SK-N-SH (cell line): ENCODE measurements at regions not wholly inside any gene's neighbourhood (a gene's known extent, or its start where the extent isn't known, plus 50 kb on each side); places are given as distances from the start of the nearest gene placed in this dataset.

ENCODE experiments used
- CTCF ChIA-PET: fragments of 300-600, 350-600 bp; formaldehyde crosslinking; extraction: SDS; loops from one replicate; lab custom pipeline; 2021; lab: Yijun Ruan, JAX
- POLR2A ChIA-PET: fragments of 350-600 bp; sonication (Branson Sonifier 250); formaldehyde crosslinking; extraction: SDS; loops from one replicate; lab custom pipeline; 2020; ENCODE audit warnings: antibody characterized with exemption, inconsistent platforms; lab: Yijun Ruan, JAX
- DNase-seq: peaks from one replicate; pipeline ENCODE4 v3.0.0; 2012
- H2AFZ ChIP-seq: fragments of 200-600 bp; sonication (generic); 2 replicates; pipeline ENCODE4 v1.8.1; 2016; ENCODE audit warnings: antibody characterized with exemption, mild to moderate bottlenecking, low read depth
- H3F3A ChIP-seq: fragments of 200-600 bp; sonication (generic); replicated peaks from 2 replicates; pipeline ENCODE3; 2016; ENCODE audit warnings: antibody characterized with exemption, mild to moderate bottlenecking; ENCODE audit not compliant: insufficient read depth
- H3K27ac ChIP-seq, 2 experiments: fragments of 200-500 bp in 1 of 2; fragments of 200-600 bp in 1 of 2; sonication (Bioruptor generic) in 1 of 2; sonication (generic), shearing (Covaris generic) in 1 of 2; 2 replicates each; pipeline versions ENCODE4 v1.5.1 to v1.6.1; 2014 to 2016; ENCODE audit warnings: low read depth in 2 of 2, inconsistent platforms in 1 of 2, low read length in 1 of 2, mild to moderate bottlenecking in 1 of 2, mixed read lengths in 1 of 2
- H3K27me3 ChIP-seq: fragments of 200-600 bp; sonication (generic), shearing (Covaris generic); 2 replicates; pipeline ENCODE4 v1.6.1; 2016; ENCODE audit warnings: mixed run types; ENCODE audit not compliant: insufficient read depth
- H3K36me3 ChIP-seq, 2 experiments: fragments of 200-500 bp in 1 of 2; fragments of 200-600 bp in 1 of 2; sonication (Bioruptor generic) in 1 of 2; sonication (generic) in 1 of 2; replicated peaks in 1 of 2; 2 replicates each; pipeline versions ENCODE3 to v1.5.1; 2014 to 2016; ENCODE audit warnings: low read length in 1 of 2, mild to moderate bottlenecking in 1 of 2; ENCODE audit not compliant: insufficient read depth in 2 of 2, control insufficient read depth in 1 of 2
- H3K4me1 ChIP-seq, 2 experiments: fragments of 200-500 bp in 1 of 2; fragments of 200-600 bp in 1 of 2; sonication (Bioruptor generic) in 1 of 2; sonication (generic), shearing (Covaris generic) in 1 of 2; 2 replicates each; pipeline versions ENCODE4 v1.5.1 to v1.6.1; 2014 to 2016; ENCODE audit warnings: low read depth in 1 of 2, low read length in 1 of 2, mixed run types in 1 of 2; ENCODE audit not compliant: insufficient read depth in 2 of 2, control insufficient read depth in 1 of 2
- H3K4me2 ChIP-seq: fragments of 200-600 bp; sonication (generic), shearing (Covaris generic); 2 replicates; pipeline ENCODE4 v1.6.1; 2017; ENCODE audit warnings: mixed run types
- H3K4me3 ChIP-seq, 2 experiments: fragments of 200-500 bp in 1 of 2; fragments of 200-600 bp in 1 of 2; sonication (Bioruptor generic) in 1 of 2; sonication (generic), shearing (Covaris generic) in 1 of 2; 2 replicates each; pipeline versions ENCODE4 v1.5.1 to v1.8.1; 2014 to 2016; ENCODE audit warnings: low read depth in 2 of 2, inconsistent platforms in 1 of 2, low read length in 1 of 2, mild to moderate bottlenecking in 1 of 2, mixed read lengths in 1 of 2, moderate library complexity in 1 of 2
- H3K79me2 ChIP-seq: fragments of 200-600 bp; sonication (generic); 2 replicates; pipeline ENCODE4 v1.8.1; 2017; ENCODE audit warnings: mild to moderate bottlenecking; ENCODE audit not compliant: insufficient read depth
- H3K9ac ChIP-seq: fragments of 200-600 bp; sonication (generic); 2 replicates; pipeline ENCODE4 v1.6.1; 2017; ENCODE audit warnings: mixed run types
- H3K9me2 ChIP-seq: fragments of 200-600 bp; sonication (generic); 2 replicates; pipeline ENCODE4 v1.6.1; 2017; ENCODE audit warnings: mixed run types
- H3K9me3 ChIP-seq: fragments of 200-600 bp; sonication (generic); 2 replicates; pipeline ENCODE4 v1.6.1; 2017; ENCODE audit warnings: mixed run types, mild to moderate bottlenecking, moderate library complexity
- H4K20me1 ChIP-seq: fragments of 200-600 bp; sonication (generic); 2 replicates; pipeline ENCODE4 v1.6.1; 2017; ENCODE audit warnings: mild to moderate bottlenecking, mixed run types; ENCODE audit not compliant: insufficient read depth
- CHD2 ChIP-seq: fragments of 150-350 bp; IDR thresholded peaks from 2 replicates; pipeline ENCODE4 v1.6.1; 2018; ENCODE audit warnings: low read length; ENCODE audit not compliant: partially characterized antibody
- FOSL2 ChIP-seq: IDR thresholded peaks from 2 replicates; pipeline ENCODE4 v1.4.0; 2012; ENCODE audit warnings: low read depth, mild to moderate bottlenecking, moderate library complexity, borderline replicate concordance
- FOXJ3 ChIP-seq: sonication (generic); formaldehyde crosslinking; IDR thresholded peaks from 2 replicates; pipeline ENCODE4 v1.5.1; 2020; ENCODE audit warnings: mild to moderate bottlenecking, missing genetic modification reagents
- FOXM1 ChIP-seq: IDR thresholded peaks from 2 replicates; pipeline ENCODE4 v1.4.0; 2012; ENCODE audit warnings: low read depth, mild to moderate bottlenecking
- GABPA ChIP-seq: IDR thresholded peaks from 2 replicates; pipeline ENCODE4 v1.4.0; 2012; ENCODE audit warnings: low read depth, mild to moderate bottlenecking
- GATA2 ChIP-seq: sonication (generic); formaldehyde crosslinking; IDR thresholded peaks from 2 replicates; pipeline ENCODE4 v1.5.0; 2020; ENCODE audit warnings: mild to moderate bottlenecking, missing genetic modification reagents
- JUND ChIP-seq: IDR thresholded peaks from 2 replicates; pipeline ENCODE4 v1.4.0; 2012
- MEF2A ChIP-seq: IDR thresholded peaks from 2 replicates; pipeline ENCODE4 v1.4.0; 2012; ENCODE audit warnings: low read depth, borderline replicate concordance
- MXI1 ChIP-seq: IDR thresholded peaks from 2 replicates; pipeline ENCODE4 v1.6.1; 2012; ENCODE audit warnings: mild to moderate bottlenecking, low read depth, low read length, improper control_type of control experiment
- NFIC ChIP-seq: IDR thresholded peaks from 2 replicates; pipeline ENCODE4 v1.4.0; 2012; ENCODE audit warnings: borderline replicate concordance
- NRF1 ChIP-seq: IDR thresholded peaks from 2 replicates; pipeline ENCODE4 v1.6.1; 2012; ENCODE audit warnings: low read depth, mild to moderate bottlenecking, low read length
- RAD21 ChIP-seq: IDR thresholded peaks from 2 replicates; pipeline ENCODE4 v1.6.1; 2012; ENCODE audit warnings: mild to moderate bottlenecking, low read length
- RCOR1 ChIP-seq: fragments of 150-350 bp; IDR thresholded peaks from 2 replicates; pipeline ENCODE4 v1.6.1; 2017; ENCODE audit warnings: antibody characterized with exemption, low read length
- RXRA ChIP-seq: IDR thresholded peaks from 2 replicates; pipeline ENCODE4 v1.4.0; 2012; ENCODE audit warnings: low read depth, mild to moderate bottlenecking, borderline replicate concordance
- SIN3A ChIP-seq: IDR thresholded peaks from 2 replicates; pipeline ENCODE4 v1.6.1; 2012; ENCODE audit warnings: low read depth, mild to moderate bottlenecking, low read length, moderate library complexity, borderline replicate concordance
- TCF12 ChIP-seq: IDR thresholded peaks from 2 replicates; pipeline ENCODE4 v1.4.0; 2012
- TEAD4 ChIP-seq: IDR thresholded peaks from 2 replicates; pipeline ENCODE4 v1.4.0; 2012; ENCODE audit warnings: mild to moderate bottlenecking, borderline replicate concordance; ENCODE audit not compliant: insufficient read depth
- YY1 ChIP-seq: IDR thresholded peaks from 2 replicates; pipeline ENCODE4 v1.4.0; 2012; ENCODE audit warnings: low read depth, mild to moderate bottlenecking
- WGBS: methylation state at CpG from one replicate; pipeline ENCODE4 v1.1.6; 2017; ENCODE audit warnings: low lambda C conversion rate; 5-methylcytosine and 5-hydroxymethylcytosine counted together
- TF ChIP-seq, protein P1 (sequence below): IDR thresholded peaks from 2 replicates; pipeline ENCODE4 v1.6.1; 2012; ENCODE audit warnings: mild to moderate bottlenecking, low read depth, low read length, moderate library complexity
- TF ChIP-seq, protein P2 (sequence below): IDR thresholded peaks from 2 replicates; pipeline ENCODE4 v1.4.0; 2012; ENCODE audit warnings: low read depth
- TF ChIP-seq, protein P3 (sequence below): IDR thresholded peaks from 2 replicates; pipeline ENCODE4 v1.4.0; 2012; ENCODE audit warnings: low read depth, borderline replicate concordance
- TF ChIP-seq, protein P4 (sequence below): fragments of 150-350 bp; IDR thresholded peaks from 2 replicates; pipeline ENCODE4 v1.6.1; 2017; ENCODE audit warnings: antibody characterized with exemption, low read length, low read depth, borderline replicate concordance
- TF ChIP-seq, protein P5 (sequence below): fragments of 150-350 bp; IDR thresholded peaks from 2 replicates; pipeline ENCODE4 v1.6.1; 2016; ENCODE audit warnings: mild to moderate bottlenecking, low read depth, low read length
- TF ChIP-seq, protein P6 (sequence below): fragments of 200-600 bp; sonication (generic); IDR thresholded peaks from 2 replicates; pipeline ENCODE4 v1.6.1; 2017; ENCODE audit warnings: antibody characterized with exemption, mild to moderate bottlenecking, moderate library complexity
- TF ChIP-seq, protein P7 (sequence below): IDR thresholded peaks from 2 replicates; pipeline ENCODE4 v1.4.0; 2012; ENCODE audit warnings: low read depth, borderline replicate concordance

DNA sequence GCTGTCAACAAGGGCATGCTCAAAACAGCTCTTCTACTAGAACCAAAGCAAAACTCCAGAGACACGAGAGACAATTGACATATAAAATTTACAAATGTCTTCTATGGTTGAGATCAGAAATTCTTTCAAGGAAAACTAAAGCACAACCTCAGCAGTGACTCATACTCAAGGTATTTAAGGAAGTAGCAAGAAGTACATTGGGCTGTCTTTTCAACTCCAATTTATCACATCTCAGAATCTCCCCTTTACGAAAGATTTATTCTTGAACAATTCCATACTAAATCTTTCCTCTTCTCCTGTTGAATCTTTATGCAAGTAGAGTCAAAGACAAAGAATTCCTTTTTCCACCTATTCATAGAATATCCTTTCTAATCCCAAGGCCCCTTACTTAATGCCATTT, 324.0 kb downstream of the IRS1 start:
- Histone ChIP-seq H3K9ac (no peak overlapping the region), H3K4me3 (no peak overlapping the region), H3K27ac (peak overlapping the region; percentile 2 to 66; a peak in 3 of 4 replicates), H3K79me2 (no peaks in the 10 kb centered on the region), H3K4me1 (peaks cover 0 to 22% of the 10 kb centered on the region in 2 experiments; a peak in 3 of 4 replicates), H3K27me3 (no peaks in the 10 kb centered on the region), H3K9me3 (no peaks in the 10 kb centered on the region), H3F3A (peaks cover 25% of the 10 kb centered on the region), H3K4me2 (0 out of 2 replicates have a peak overlapping the region, but pooled peaks have one; percentile 1), H3K36me3 (no peaks in the 10 kb centered on the region), H2AFZ (no peak overlapping the region), H4K20me1 (no peaks in the 10 kb centered on the region), H3K9me2 (no peaks in the 10 kb centered on the region)
- ChIA-PET POLR2A (no interaction called here), CTCF (no interaction called here)
- no peak for DNase-seq
- WGBS, result 2% methylated on average over 2 of the region's 2 CpGs
- peak; percentile 53; the same call in 1 of the 2 replicates for TF ChIP-seq NFIC
- TF ChIP-seq, protein P1, sequence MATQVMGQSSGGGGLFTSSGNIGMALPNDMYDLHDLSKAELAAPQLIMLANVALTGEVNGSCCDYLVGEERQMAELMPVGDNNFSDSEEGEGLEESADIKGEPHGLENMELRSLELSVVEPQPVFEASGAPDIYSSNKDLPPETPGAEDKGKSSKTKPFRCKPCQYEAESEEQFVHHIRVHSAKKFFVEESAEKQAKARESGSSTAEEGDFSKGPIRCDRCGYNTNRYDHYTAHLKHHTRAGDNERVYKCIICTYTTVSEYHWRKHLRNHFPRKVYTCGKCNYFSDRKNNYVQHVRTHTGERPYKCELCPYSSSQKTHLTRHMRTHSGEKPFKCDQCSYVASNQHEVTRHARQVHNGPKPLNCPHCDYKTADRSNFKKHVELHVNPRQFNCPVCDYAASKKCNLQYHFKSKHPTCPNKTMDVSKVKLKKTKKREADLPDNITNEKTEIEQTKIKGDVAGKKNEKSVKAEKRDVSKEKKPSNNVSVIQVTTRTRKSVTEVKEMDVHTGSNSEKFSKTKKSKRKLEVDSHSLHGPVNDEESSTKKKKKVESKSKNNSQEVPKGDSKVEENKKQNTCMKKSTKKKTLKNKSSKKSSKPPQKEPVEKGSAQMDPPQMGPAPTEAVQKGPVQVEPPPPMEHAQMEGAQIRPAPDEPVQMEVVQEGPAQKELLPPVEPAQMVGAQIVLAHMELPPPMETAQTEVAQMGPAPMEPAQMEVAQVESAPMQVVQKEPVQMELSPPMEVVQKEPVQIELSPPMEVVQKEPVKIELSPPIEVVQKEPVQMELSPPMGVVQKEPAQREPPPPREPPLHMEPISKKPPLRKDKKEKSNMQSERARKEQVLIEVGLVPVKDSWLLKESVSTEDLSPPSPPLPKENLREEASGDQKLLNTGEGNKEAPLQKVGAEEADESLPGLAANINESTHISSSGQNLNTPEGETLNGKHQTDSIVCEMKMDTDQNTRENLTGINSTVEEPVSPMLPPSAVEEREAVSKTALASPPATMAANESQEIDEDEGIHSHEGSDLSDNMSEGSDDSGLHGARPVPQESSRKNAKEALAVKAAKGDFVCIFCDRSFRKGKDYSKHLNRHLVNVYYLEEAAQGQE, result no peak
- no peak for TF ChIP-seq FOXM1
- TF ChIP-seq, protein P2, sequence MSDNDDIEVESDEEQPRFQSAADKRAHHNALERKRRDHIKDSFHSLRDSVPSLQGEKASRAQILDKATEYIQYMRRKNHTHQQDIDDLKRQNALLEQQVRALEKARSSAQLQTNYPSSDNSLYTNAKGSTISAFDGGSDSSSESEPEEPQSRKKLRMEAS, result peak; percentile 42; the same call in 1 of the 2 replicates
- TF ChIP-seq RCOR1, result no peak
- TF ChIP-seq RXRA, result no peak; the same call in 1 of the 2 replicates
- no peak for TF ChIP-seq GATA2 (CRISPR knock-in tag)
- TF ChIP-seq, protein P3, sequence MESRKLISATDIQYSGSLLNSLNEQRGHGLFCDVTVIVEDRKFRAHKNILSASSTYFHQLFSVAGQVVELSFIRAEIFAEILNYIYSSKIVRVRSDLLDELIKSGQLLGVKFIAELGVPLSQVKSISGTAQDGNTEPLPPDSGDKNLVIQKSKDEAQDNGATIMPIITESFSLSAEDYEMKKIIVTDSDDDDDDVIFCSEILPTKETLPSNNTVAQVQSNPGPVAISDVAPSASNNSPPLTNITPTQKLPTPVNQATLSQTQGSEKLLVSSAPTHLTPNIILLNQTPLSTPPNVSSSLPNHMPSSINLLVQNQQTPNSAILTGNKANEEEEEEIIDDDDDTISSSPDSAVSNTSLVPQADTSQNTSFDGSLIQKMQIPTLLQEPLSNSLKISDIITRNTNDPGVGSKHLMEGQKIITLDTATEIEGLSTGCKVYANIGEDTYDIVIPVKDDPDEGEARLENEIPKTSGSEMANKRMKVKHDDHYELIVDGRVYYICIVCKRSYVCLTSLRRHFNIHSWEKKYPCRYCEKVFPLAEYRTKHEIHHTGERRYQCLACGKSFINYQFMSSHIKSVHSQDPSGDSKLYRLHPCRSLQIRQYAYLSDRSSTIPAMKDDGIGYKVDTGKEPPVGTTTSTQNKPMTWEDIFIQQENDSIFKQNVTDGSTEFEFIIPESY, result no peak
- TF ChIP-seq GABPA, result no peak
- TF ChIP-seq CHD2, result no peak
- TF ChIP-seq NRF1, result no peak
- TF ChIP-seq MXI1, result no peak
- TF ChIP-seq, protein P4, sequence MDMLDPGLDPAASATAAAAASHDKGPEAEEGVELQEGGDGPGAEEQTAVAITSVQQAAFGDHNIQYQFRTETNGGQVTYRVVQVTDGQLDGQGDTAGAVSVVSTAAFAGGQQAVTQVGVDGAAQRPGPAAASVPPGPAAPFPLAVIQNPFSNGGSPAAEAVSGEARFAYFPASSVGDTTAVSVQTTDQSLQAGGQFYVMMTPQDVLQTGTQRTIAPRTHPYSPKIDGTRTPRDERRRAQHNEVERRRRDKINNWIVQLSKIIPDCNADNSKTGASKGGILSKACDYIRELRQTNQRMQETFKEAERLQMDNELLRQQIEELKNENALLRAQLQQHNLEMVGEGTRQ, result no peak
- TF ChIP-seq TEAD4, result peak; percentile 60; the same call in 1 of the 2 replicates
- TF ChIP-seq TCF12, result peak; percentile 66
- no peak for TF ChIP-seq MEF2A
- TF ChIP-seq FOXJ3 (CRISPR knock-in tag), result no peak
- TF ChIP-seq FOSL2, result peak; percentile 82; the same call in 1 of the 2 replicates
- TF ChIP-seq SIN3A, result no peak
- TF ChIP-seq, protein P5, sequence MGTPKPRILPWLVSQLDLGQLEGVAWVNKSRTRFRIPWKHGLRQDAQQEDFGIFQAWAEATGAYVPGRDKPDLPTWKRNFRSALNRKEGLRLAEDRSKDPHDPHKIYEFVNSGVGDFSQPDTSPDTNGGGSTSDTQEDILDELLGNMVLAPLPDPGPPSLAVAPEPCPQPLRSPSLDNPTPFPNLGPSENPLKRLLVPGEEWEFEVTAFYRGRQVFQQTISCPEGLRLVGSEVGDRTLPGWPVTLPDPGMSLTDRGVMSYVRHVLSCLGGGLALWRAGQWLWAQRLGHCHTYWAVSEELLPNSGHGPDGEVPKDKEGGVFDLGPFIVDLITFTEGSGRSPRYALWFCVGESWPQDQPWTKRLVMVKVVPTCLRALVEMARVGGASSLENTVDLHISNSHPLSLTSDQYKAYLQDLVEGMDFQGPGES, result no peak
- TF ChIP-seq JUND, result peak; percentile 93
- TF ChIP-seq RAD21, result no peak
- TF ChIP-seq, protein P6, sequence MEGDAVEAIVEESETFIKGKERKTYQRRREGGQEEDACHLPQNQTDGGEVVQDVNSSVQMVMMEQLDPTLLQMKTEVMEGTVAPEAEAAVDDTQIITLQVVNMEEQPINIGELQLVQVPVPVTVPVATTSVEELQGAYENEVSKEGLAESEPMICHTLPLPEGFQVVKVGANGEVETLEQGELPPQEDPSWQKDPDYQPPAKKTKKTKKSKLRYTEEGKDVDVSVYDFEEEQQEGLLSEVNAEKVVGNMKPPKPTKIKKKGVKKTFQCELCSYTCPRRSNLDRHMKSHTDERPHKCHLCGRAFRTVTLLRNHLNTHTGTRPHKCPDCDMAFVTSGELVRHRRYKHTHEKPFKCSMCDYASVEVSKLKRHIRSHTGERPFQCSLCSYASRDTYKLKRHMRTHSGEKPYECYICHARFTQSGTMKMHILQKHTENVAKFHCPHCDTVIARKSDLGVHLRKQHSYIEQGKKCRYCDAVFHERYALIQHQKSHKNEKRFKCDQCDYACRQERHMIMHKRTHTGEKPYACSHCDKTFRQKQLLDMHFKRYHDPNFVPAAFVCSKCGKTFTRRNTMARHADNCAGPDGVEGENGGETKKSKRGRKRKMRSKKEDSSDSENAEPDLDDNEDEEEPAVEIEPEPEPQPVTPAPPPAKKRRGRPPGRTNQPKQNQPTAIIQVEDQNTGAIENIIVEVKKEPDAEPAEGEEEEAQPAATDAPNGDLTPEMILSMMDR, result no peak
- TF ChIP-seq YY1, result no peak
- TF ChIP-seq, protein P7, sequence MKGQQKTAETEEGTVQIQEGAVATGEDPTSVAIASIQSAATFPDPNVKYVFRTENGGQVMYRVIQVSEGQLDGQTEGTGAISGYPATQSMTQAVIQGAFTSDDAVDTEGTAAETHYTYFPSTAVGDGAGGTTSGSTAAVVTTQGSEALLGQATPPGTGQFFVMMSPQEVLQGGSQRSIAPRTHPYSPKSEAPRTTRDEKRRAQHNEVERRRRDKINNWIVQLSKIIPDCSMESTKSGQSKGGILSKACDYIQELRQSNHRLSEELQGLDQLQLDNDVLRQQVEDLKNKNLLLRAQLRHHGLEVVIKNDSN, result no peak
